GM19468 (cell line): ENCODE measurements at regions not wholly inside any gene's neighbourhood (a gene's known extent, or its start where the extent isn't known, plus 50 kb on each side); places are given as distances from the start of the nearest gene placed in this dataset.

Experiments used
- ATAC-seq: cut with Tn5 transposase; IDR thresholded peaks from one replicate; pipeline ENCODE4 v1.9.1; 2021; ENCODE audit warnings: mild to moderate bottlenecking, moderate library complexity, moderate number of reproducible peaks; ENCODE audit not compliant: unreplicated experiment; ENCODE audit errors: extremely low read depth

DNA sequence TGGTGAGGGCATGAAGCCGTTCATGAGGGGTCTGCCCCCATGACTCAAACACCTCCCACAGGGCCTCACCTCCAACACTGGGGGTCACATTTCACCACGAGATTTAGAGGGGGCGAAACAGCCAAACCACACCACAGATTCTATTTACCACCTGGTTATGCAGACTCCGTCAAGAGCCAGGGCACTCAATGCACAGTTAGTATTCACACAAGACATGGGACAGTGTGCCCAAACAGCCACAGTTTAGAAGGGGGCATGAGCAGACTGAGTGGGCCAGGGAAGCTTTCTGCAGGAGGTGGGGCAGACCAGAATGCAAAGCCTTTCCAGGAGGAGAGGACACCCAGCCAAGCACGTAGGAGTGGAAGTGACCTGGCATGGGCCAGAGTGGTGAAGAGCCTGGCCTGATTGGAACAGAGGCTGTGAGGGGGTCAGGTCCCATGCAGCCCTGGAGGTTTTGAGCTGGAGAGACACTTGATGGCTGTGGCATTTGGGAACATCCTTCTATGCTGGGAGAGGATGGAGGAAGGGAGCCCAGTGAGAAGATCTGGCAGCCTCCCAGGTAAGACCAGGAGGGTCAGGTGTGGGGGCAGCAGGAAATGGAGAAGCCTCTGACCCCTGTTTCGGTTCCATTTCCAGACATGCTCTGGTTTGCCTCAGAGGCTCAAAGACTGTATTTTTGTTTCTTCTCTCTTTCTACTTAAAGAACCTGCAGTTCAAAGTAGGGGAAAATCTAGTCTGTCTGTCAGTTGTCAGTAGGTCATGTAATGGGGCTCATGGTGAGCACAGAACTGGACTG is 199.1 kb upstream of the NCAM1 start:
- ATAC-seq, result no peak

DNA sequence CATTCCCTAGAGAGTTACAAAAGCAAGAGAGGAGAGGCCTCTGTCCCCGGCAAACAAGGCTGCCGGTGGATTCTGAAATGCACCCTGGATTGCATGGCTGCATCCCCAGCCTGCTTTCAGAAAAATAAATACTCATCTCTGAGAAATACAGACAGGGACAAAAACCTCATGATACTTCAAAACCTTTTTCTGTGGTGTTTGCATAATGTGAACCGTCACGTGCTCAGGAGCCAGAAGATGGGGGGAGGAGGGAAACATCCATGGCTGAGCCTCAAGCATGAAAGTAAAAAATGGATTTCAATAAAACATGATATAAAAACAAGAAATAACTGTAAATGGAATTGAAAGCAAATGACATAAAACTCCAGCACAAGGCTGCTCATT is 198.5 kb upstream of the NCAM1 start:
- no peak for ATAC-seq

DNA sequence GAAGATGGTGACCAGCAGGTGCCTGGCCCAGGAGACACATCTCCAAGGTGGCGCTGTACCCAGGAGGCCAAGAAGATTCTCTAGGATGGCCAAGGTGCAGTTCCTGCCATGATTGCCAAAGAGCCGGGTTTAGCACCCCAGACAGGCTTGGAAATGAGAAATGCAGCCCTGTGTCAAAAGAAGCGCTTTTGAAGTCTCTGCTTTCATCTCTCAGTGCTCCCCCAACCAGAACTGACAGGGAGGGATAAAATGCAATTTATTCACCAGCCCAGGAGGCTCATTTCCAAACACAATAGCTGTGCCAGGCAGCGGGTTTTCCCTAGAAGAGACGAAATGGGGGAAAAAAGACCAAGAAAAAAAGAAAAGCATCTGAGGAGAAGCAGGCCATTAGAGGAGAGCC is 195.9 kb upstream of the NCAM1 start:
- ATAC-seq, result no peak

DNA sequence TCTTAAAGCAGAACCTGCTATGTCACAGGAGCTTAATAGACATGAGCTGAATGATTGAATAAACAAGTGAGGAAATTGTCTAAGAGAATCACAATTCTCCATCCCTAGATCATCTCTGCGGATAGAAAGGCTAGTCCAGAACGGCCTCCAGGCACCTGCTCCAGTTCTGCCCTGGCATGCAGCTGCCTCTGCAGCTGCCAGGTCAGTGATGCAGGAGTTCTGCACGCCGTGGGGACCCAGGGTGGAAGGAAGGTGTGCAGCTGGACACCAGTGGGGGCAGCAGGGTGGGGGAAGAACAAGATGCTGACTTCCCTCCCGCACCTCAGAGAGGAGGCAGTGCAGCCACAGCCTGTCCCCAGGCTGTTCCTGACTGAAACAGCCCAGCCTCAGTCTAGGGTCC is 192.1 kb upstream of the NCAM1 start:
- ATAC-seq, result no peak

DNA sequence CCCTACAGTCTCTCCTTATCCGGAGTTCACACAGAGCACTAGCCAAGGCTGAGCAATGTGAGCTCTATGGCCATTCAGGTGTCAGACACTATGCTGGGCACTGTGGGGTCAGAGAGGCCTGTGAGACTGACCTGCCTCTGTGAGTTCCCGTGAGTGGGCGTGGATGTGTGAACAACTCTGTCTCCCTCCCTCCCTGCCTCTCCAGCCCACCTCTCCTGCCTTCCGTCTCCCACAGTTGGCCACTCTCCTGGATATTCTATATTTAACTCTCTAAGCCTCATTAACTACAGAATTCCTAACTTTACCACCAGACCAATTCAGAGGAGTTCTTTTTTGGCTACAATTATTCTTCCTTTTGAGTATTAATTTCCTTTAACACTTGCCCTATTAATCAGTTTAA is 191.6 kb upstream of the NCAM1 start:
- no peak for ATAC-seq

DNA sequence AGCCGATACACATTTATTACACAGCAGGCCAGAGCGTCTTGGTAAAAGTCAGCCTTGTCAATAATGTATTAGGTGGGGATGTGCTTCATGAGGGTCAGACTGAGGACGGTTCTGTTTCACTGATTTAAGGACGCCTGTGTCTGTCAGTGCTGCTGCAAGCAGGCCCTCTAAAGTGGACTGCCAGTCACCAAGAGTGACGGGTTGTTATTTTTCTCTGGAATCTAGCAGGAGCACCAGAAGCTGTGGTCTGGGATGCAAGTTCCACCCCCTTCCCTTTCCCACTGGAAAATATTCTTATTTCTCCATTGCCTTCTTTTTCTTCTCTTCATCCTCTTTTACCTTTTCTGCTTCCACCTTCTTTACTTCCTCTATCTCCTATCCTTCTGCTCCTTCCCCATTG is 191.2 kb upstream of the NCAM1 start:
- no peak for ATAC-seq

DNA sequence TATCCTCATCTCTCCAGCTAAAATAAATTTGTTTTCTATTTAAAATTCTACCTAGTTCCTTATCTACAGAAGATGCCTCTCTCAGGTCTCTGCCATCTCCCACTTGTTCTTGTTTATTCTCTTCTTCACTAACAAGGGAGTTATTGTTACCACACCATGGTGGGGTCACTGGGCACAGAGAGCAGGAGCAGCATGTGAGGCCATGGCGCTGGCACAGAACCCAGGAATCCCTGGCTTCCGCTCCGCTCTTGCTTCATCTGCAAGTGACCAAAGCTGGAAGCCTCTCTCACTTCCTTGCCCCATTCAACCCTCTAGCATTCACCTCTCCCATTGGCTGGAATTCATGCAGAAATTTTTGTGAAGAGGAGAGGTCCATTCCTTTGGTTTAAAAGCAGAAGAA is 190.7 kb upstream of the NCAM1 start:
- ATAC-seq, result no peak

DNA sequence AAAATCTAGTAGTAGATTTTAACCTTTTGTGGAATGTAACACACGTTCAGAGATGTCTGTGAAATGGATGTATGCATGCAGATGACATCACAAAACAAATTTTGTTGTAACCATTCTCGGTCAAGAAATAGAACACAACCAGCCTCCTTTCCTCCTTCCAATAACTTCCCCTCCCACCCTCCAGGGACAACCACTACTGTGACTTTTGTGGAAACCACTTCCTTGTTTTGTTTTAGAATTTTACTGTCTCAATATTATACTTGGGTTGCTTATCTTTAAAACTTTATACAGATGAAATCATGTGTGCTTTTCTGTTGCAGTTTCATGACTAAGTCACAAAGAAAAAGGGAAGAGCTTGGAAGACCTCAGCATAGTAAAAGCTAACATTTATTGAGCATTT is 189.4 kb upstream of the NCAM1 start:
- ATAC-seq, result no peak

DNA sequence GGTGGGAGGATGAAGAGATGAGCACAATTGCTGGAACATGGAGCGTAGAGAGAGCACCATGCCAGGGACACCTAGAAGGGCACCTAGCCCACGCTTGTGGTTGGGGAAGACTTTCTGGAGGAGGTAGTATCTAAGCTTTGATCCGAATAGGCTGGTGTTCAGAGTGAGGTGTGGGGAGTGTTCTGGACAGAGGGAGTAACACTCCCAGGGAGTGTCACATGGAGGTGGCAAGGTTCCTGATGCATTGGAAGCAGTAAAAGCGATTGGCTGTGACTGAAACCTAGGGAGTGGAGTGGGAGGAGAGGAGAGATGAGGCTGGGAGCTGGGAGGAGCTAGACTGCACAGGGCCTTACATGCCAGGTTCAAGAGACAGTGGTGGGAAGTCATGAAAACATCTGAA is 188.0 kb upstream of the NCAM1 start:
- no peak for ATAC-seq

DNA sequence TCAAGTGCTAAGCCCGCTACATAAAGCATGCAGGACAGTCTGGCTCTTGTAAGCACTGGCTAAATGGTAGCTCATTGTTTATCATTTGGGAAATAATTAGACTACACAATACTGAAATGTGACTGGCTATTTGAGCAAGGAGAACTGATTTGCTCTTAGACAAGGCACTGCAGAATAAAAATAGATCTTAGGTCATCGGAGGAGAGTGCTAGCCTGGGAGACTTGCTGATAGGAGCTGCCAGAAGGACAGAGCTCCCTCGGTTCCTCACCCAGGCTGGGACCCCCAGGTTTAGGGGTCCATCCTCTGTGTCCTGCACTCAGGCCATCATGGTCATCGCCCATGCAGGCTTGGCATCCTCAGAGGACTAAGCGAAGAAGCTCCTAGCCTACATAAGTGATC is 184.4 kb upstream of the NCAM1 start:
- no peak for ATAC-seq

DNA sequence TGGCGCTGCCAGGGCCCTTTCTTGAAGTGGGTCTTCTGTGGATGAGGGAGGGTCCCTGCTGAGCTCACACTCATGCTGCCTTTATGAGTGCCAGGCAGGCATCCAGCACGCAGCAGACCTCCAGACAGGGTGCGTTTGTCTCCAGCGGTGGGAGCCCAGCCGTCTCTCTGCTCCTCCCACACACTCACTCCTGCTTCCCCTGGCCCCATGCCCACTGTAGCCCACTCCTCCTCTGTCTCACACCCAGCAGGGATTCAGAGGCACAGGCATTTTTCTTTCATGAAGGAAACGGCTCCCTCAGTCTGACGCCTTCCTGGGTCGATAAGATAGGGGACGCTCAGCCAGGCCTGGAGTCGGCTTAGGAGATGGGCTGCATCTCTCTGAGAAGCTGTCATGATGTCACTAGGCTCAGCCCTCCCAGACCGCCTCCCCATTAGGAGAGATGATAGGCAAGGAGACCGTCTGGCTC is 183.9 kb upstream of the NCAM1 start:
- no peak for ATAC-seq

DNA sequence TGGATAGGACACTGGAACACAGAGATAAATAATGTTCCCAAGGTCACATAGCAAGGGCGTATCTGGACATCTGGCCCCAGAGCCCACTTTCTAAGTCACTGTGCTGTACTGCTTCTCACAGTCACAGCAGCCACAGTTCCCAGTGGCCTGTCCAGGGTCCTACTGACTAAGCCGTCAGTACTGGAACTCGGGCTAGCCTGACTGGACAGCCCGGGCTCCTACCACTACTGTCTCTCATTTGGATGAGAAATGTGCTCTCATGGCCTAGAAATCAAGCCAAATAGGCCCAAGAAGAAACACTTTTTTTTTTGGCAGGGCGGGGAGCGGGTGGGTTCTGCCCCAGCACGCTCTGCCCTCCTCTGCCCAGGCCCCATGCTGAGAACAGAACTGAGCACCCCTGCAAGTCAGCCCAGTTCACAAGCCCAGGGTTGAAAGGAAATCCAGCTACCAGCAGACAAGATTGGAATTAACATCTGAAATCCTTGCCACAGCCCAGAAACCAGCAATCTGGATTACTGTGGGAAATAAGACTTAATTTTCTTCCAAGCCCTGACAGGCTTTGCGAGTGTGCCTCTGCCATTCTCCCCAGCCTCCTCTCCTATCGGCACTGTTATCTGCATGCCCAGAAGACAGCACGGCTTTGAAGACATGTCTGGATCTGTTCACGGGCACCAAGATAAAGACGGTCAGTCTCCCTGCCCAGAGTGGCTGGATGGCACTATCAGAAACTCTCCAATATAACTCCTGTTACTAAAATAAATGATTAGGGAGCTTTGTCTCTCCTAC is 182.9 kb upstream of the NCAM1 start:
- no peak for ATAC-seq

DNA sequence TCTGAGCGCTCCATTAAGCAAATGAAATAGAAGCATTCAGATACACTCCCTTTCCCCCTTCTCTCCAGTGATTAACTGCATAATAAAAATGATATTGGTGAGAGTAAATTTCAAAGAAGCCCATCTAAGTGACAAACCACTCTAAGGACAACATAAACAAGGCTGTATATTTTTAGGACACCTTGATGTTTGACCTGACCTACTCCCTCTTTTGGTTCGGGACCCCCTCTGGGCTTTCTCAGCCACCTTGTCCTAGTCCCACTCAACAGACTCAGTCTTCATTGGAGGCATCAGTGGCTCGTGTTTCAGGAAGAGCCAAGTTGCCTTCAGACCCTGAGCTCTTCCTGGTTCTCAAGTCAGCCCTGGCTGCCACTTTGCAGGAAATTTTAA is 182.3 kb upstream of the NCAM1 start:
- no peak for ATAC-seq

DNA sequence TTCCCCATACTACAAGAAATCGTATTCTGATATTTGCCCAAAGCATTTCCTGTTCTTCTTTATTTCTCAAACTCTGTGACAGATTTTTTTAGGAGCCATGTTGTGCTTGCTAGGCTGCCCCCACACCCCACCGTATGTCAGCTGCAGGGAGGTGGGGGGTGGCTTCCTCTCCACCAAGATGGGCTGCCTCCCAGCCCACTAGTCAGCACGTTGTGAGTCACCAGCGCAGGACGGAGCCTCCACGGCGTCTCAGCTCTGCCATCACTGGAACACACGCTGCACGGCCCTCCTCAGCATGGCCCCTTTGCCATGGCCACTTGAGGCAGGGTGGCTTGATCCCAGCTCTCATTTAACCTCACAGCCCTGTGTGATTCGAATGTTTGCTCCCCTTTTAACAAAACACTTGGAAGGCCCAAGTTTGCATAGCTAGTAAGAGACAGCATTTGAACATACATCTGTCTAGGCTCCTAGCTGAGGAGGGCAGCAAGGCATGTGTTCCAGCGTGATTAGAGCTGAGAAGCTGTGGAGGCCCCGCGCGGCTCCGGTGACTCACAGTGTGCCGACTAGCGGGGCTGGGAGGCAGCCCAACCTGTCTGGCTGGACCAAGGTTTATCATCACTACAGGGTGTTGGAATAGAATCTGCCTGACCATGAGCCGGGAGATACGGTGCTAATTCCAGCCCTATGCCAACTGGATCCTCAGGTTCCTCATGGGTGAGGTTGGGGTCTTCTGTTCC is 180.7 kb upstream of the NCAM1 start:
- no peak for ATAC-seq

DNA sequence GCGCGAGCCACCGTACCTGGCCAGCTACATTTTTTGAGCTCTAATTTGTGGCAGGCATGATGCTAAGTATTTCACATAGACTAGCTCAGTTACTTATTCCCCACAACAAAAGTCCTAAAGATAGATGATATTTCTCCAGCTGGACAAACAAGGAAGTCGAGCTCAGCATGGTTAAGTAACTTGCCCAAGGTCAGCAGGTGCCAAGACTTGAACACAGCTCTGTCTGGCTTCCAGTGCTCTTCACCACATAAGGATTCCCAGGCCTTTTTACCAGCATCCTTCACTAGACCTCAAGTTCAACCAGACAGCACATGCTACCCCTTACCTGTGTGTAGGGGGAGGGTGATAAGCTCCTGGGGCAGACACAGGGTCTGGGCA is 177.3 kb upstream of the NCAM1 start:
- no peak for ATAC-seq

DNA sequence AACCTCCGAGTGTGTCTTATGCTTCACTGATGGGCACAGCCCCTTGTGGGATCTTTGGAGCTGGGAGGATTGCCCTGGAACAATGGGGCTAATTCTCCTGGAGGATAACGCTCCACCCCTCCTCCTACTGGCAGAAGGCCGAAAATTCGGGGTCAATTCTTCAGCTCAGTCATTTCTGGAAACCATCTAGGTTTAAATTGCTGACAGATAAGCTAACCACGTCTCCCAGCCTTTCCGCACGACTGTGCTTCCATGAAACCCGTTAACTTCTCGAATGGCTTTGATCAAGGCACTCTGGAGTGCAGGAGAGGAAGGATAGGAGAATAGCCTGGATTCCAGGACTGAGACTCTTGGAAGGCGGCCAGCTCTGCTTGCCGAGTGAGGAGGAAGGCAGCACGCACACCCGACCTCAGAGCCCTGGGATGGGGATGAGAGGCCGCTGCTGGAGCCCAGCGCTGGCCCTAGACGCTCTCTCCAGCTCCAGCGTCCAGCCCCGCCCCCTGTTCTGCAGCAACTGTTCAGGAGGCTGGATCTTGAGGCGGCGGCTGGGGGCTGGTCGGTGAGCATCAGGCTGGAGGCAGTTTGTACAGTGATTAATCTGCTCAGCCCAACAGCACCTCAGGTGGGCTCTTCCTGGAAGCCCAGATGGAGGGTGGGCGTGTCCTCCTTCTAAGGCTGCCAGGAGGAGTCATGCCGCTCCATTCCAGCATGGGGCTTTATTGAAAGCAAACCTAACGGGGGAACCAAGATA is 176.7 kb upstream of the NCAM1 start:
- no peak for ATAC-seq

DNA sequence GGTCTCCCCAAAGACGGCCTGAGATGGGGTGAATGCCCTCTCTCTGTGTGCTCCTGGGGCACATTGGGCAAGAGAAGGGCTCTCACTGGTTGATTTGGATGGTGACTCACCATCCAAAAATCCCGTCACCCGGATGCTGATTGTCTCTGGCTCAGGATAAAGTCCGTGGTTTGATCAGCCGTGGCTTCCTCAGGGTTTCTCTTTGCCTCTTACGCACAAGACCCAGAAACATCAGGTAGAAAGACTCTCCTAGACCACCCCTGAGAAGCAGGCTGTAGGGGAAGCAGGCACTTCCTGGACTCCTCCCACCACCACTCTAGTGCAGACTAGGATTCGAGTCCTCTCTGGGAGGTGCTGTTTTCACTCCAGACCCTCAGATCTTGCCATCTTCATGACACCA is 176.1 kb upstream of the NCAM1 start:
- ATAC-seq, result no peak

DNA sequence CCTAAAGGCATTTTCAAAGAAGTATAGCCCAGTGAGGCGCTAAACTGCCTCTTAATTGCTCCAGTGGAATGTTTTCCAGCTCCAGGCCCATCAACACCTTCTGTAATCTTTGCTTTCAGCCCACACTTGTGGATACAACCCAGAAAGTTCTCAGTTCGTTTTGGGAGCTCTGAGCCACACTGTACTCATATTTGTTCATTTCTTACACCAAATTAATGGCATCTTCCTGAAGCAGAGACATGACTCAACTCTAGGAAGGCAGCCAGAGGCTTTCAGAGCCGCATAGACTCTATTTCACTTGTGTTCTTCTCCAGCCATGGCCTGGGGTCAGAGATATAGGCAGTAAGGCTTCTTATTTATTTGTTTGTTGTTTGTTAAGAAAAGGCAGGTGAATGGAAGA is 175.5 kb upstream of the NCAM1 start:
- no peak for ATAC-seq

DNA sequence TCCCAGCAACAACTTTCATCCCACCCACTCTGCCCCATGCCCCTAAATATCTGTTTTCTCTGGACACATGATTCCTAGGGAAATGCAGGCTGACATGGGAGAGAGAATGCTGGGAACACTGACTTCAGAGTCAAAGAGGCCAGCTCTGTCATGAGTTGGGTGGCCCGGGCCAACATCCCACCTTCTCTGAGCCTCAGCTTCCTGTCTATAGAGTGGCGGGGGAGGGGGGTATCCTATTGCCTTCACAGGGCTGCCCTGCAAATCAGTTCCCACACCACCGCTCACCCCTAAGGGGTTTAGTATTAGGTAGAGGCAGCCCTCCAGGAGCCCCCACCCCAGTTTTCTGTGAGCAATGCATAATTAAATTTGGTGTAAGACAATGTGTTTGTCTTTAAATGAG is 175.0 kb upstream of the NCAM1 start:
- ATAC-seq, result no peak

DNA sequence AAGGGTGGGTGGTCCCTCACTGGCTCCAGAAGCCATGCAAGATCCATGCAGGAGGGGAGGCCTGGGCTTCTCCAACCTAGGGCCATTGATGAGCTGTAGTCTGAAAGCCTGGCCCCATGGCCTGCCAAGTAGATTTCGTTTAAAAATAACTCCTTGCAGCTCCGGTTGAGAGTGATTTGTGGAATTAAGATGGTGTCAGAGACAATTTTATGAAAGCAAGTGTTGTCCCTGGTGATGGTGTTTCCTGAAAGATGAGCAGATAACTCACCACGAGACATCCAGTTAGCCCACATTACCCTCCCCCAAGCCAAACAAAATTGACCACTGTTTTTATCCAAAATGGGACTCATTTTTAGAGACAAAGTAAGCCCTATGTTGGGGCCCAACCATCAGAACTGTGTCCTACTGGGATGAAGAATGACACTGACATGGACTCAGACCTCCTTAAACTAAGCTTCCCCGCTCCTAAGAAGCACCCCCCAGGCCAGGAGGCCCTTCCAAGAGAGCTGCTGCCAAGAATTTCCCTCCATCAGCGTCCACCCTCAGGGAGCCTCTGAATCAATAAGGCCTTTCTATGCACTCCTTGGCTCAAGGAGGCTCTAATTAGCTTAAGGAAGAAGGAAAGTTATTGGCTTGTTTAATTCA is 174.2 kb upstream of the NCAM1 start:
- no peak for ATAC-seq
